ENCODE measurements at regions not wholly inside any gene's neighbourhood (a gene's known extent, or its start where the extent isn't known, plus 50 kb on each side); places are given as distances from the start of the nearest gene placed in this dataset.
"Not testable (repeated sequence)": the region's sequence is repeated elsewhere in the genome, so short reads cannot be mapped to it uniquely, and the experiment has no call there.

DNA sequence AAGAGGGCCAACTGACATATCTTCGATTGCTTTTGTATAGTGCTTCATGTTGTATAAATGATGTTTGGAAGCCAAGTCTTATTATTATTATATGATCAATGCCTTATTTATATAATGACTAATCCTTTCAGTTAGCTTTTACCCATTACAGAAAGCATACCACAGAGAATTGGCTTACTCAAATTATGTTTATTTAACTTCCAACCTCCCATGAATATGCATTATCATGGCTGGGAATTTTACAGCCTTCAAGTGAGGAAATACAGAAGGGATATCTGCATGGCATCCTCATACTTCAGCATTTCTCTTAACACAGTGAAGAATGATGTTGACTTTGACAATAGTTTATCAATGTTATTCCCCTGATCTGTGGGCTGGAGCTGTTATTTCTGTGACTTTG, 225.9 kb upstream of the GAP43 start:
- DNase-seq: no peak

DNA sequence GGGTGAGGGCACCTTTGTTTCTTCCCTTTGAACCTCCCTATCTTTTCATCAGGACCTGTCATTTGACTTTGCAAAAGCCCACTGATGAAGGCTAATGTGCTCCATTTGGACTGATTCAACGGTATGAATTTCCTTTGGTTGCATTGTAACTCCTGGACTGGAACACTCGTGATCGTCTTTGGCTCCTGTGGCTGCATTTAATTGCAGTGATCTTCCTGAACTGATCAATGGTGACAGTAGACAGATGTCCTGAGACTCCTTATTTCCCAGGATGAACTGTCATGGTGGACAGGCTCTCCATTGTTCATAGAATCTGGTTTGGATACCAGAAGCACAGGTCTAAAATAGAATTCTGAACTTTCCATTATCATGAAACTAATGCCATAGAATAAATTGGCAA, 224.8 kb upstream of the GAP43 start:
- no peak for DNase-seq

DNA sequence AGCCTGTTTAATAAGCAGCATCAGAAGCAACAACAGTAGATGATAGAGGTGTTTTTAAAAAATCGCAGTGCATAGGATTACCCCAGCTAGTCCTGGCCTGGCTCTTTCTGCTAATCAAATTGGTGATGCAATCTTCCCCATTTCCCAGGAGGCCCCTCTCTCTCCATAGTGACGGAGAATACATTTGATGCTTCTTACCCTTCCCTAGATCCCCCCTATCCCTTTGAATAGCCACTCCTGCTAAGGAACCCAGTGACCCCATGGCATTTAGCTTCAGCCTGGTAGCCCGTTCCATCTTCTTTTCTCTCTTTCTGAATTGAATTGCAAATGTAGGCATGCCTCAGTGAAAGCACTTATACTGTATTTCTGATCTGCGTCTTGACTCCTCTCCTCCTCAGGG, 223.6 kb upstream of the GAP43 start:
- no peak for DNase-seq

DNA sequence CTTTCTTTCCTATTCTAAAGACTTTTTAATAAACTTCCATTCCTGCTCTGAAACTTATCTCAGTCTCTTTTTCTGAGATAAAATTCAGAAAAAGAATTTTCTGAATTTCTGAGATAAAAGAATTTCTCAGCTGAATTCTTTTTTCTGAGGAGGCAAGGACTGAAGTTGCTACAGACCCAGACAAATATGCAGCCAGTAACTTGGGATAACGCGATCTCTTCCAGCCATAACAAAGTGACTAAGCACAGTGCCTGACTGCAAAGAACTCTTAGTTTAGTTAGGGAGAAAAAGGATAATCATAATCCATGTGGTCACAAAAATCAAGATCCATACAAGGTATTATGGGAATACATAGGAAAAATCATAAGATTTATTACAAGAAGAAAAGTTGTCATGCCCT, 222.0 kb upstream of the GAP43 start:
- DNase-seq: no peak

DNA sequence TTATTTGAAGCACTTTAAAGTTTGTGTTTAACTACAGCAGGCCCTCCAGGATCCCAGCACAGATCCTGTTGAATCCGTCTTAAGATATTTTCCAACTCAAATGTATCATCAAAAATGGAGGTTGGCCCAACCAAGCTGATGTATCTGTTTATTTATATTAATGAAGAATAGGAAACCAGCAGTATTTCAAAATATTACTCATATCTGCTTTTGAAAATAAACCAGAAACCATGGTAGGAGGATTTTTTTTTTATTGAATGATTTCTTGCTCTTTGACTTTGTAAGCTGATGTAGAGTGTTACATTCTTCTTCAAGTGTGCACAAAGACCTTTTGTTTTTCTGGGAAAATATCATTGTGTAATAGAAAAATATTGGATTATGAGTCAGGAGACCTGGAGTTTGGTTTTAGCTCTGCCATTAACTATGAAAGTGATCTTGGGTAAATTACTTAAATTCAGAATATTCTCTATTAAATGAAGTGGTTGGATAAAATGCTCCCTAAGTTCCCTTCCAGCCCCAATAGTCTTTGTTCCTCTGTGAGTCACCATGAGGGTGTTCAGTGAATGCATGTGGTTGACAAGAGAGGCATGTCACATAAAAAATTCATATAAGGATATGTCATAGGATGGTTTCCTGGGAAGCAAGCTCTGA, 221.3 kb upstream of the GAP43 start:
- no peak for DNase-seq

DNA sequence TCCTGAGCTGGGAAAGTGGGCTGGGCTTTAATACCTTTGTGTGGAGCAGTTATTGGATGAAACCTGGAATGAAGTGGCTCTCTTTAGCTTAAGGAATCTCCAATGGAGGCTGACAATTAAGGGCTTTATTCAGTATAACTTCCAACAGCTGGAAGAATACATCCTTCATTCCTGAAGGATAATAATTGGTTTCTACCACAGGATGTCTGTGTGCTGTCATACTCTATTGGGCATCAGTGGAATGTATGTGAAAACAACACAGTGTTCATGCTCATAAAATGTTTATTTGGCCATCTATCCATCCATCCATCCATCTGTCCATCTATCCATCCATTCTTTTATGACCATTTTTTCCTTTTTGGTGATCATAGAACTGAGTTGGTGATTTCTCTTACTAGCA, 220.7 kb upstream of the GAP43 start:
- no peak for DNase-seq

DNA sequence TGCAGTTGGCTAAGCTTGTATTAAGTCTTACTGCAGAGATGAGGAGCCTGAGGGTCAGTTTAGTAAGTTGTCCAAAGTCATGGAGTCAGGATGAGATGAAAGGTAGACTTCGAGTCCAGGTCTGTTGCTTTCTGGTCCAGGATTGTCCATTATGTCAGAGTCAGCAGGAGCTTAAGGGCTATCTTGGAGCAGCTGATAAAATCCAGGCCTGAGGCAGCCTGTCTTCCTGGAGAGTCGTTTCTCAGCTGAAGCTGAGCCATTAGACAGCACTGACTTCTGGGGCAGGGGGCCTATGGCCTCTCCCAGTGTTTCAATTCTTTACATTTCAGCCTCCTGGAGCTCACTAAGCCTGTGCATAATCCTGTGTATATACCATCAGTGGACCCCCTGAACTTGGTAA, 219.5 kb upstream of the GAP43 start:
- DNase-seq: no peak

DNA sequence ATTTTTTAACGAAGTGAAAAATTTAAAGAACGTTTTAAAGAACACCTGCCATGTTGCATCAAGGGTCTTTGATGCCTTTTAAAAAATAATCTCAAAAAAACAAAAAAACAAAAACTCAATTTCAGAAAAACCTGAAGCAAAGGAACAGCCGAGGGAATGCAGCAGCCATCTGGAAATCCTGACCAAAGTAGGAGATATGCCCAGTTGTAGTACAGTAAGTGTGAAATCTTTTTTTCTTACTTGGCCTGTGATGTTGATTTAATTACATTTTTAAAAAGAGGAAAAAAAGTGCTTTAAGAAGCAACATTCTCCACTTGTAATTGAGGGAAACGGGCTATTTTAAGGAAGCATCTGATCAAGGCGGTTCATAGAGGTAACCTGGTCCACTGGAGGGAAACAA, 213.7 kb upstream of the GAP43 start:
- no peak for DNase-seq

DNA sequence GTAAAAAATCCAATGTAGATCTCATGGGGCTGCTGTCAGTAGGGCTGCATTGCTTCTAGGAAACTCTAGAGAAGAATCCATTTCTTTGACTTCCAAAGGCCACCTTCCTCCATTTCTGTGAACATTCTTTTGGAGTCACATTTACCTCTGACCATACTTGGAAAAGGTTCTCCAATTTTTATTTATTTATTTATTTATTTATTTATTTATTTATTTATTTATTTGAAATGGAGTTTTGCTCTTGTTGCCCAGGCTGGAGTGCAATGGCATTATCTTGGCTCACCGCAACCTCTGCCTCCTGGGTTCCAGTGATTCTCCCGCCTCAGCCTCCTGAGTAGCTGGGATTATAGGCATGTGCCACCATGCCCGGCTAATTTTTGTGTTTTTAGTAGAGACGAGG, 208.7 kb upstream of the GAP43 start:
- not testable (repeated sequence) for DNase-seq

DNA sequence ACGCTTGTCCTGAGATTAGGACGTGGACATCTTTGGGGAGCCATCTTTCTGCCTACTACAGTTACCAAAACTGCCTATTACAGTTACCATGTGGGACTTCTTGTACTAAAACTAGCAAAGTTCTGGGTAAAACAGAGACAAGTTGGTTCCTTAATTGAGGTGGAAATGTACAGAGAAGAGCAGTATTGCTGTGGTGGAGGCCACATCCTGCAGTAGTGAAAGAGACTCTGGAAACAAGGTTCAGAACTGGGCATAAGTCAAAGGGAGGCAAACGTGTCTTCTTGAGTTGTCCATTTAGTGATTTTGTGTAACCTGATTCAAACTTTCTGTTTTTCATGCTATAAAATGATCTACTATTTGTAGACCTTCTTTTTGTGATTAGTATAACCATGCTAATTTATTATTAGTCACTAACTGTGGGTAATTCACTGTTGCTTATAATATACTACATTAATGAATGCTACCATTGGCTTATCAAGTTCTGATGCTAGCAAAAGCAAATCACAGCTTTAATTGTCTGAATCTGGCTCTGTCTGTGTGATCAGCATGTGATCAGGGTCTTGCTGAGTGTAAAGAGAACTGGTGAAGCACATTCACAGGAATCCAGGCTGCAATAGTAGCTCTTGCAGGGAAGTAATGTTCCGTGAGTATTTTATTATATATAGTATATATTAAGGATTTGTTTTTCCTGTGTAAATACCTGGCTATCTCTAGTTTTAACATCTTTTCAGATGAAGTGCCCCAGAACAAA, 207.9 kb upstream of the GAP43 start:
- DNase-seq: no peak

DNA sequence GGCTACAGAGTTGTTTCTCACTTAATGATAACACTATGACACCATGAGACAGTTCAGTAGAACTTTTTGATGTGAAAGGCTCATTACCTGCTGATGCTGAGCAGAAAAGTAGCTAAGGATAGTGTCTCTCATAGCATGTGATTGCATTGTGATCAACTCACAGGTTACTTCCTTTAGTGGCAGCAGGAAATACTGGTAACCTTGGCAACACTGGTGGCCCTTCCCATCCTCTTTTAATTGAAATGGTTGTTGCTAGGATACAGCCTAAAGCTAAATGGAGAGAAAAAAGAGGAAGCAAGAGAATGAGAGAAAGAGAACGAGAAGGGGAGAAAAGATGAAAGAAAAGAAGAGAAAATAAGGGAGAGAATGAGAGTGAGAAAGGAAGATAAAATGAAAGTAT, 204.7 kb upstream of the GAP43 start:
- DNase-seq: no peak

DNA sequence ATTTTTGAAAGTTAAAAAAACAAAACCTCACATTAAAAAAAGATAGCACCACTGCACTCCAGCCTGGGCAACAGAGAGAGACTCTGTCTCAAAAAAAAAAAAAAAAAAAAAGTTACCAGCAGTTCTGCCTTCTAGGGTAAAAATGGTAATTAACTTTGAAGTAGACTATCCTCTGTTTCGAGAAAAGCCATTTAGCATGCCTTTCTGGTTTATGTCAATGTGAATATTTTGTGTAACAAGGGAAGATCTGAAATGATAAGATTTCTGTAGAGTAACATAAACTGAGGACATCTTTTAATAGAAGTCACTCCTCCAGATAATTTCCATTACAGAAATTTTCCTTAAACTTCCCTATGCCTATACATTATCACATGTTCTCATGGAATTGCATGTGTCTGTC, 203.2 kb upstream of the GAP43 start:
- no peak for DNase-seq

DNA sequence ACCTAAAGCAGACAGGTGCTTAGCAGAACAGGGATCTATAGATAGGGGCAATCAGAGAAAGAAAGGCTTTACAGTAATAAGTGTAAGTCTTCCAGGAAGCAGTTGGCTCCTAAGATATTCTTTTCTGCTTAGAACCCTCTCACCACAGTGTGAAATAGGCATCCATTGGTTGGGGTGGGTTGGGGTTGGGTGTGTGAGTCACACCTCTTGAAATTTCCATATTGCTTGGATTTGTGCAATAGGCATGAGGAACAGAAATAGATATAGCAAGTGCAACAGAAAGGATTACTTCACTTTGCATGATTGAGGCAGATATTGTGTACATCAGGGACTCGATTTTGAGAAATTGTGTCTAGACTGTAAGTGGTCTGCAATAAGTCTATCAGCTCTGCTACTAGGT, 200.1 kb upstream of the GAP43 start:
- DNase-seq: no peak

DNA sequence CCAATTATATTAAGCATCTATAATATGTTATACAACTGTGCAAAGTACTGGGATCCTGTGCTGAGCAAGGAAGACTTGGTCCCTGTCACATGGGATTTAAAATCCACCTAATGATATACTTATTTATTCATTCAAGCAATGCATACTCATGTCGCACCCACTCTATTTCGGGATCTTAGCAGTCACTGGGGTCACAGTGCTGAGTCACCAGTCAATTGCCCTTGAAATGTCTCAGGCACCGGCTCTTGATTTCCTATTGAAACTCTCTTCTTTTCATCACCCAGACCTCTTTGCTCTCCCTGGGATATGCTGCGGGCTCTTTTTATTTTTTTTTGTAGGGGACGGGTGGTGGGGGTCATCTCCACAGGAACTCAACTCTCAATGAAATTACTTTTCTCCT, 194.5 kb upstream of the GAP43 start:
- DNase-seq: no peak

DNA sequence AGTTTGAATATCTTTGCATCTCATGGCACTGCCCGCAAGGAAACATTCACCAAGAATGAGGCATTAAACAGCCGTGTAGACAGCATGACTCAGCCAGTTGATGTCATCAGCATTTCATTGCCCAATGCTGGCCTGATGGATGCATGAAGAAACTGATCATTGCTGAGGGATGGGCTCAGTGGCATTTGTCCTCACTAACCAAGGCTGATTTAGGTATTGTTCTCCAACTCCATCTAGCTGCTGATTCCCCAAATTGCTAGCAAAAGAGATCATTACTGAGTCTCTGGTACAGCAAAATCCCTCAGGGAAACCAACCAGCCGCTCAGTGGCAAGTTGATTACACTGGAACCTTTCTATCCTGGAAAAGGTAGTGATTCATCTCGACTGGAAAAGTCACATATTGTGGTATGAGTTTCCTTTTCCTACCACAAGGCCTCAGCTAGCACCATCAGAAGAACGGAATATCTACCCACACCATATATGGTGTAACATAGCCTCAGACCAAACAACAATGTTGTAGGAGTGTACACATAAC, 186.5 kb upstream of the GAP43 start:
- DNase-seq: no peak

DNA sequence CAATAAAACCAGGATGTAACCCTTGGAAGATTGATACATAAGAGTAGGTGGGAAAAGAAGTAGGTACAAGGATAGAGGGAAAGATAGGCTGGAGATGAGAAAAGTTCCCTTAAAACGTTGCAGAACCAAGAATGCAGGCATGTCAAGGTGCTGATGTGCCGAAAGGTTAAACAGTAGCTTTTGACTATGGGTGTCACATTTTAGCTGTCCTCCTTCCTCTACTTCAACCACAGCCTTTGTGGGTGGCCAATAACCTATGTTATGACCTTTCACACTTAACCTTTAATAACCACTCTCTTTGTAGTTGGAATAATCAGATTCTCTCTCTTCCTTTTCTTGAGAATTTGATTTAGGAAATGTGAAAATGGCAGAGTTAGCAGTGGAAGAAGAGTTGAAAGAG, 184.5 kb upstream of the GAP43 start:
- no peak for DNase-seq

DNA sequence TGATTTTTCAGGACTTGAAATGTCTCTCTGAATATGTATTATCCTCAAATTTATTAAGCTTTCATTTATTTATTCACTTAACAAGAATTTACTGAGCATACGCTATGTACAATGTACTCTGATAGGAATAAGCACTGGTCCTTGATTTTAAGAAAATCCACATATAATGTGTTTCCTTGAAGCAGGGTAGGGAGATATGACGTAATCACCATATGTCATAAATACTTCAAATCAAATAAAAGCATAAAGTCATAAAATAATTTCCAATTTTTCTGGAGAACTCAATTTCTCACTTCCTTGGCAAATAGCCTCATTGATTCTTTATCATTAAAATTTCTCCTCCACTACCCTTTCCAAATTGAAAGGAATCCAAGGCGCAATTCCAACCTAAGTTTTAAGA, 177.8 kb upstream of the GAP43 start:
- DNase-seq: no peak

DNA sequence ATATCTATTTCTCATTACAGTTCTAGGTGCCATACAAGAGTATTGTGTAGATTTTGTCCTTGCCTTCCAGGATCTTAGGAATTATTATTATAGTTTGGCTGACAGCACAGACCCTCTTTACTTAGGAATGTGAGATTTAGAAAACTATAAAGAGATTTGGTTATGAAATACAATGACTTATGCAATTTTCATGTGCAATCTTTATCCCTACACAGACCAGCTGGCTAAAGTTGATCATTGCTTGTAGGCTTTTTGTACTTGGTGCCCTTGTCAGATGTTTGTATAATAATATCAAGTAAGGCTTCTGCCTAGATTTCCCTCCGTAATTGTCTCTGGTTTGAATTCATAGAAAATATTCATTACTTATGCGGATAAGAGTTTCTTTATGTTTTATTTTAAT, 174.5 kb upstream of the GAP43 start:
- no peak for DNase-seq

DNA sequence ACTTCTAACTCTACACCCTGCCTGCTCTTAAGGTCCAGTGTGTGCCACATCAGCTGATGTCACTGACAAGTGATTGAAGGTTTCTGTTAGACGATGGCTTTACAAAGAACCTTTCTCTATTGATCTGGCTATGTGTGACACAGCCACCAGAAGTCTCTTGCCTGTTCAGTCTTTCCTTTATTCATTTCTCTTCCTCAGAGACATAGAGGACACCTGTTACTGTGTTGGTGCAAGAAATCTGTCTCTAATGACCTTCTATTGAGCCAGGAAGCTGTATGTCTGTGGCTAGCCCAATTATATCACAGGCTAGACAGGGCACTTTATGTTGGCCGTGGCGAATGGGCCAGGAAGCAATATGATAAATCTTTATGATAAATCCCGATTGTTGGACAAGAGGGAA, 173.3 kb upstream of the GAP43 start:
- DNase-seq: no peak

DNA sequence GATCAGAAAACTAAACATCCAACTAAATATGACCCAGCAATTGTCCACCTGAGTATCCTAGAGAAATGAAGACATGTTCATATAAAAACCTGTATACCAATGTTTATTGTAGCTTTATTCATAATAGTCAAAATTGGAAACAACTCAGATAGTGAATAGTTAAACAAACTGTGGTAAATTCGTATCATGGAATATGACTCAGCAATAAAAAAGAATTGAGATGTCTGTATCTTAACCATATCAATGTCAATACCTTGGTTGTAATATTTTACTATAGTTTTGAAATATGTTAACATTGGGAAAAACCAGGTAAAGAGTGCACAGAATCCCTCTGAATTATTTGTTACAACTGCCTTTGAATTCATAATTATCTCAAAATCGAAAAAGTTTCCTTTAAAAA, 159.3 kb upstream of the GAP43 start:
- no peak for DNase-seq

DNA sequence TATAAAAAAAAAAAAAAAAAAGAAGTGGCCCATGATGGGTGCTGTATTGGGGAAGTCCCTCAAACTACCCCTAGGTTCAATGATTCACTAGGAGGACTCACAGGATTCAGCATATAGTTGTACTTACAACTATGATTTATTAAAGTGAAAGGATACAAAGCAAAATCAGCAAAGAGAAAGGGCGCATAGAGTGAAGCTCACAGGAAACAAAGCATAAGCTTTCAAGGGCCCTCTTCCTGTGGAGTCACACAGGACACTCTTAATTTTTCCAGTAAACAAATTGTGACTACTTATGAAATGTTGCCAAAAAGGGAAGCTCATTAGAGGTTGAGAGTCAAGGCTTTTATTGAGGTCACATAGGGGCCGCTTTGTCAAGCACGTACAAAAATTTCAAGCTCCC, 153.7 kb upstream of the GAP43 start:
- DNase-seq: no peak

DNA sequence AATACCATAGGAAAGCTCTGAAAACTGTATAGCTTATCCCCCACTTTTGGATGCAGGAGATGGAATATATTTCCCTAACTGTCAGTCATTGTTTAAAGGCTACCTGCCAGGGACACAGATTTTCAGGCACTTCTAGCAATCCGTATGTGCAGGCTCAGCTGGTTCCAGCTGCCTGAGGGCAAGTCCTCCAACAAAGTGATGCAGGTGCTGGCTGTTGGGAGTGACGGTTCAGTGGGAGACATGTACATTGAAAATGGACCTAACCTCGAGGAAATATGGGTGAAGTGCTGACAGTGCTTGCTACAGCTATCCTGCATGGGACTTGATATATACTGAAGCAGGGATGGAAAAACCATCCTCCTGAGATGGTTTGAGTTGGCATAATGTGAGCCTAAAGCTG, 153.1 kb upstream of the GAP43 start:
- no peak for DNase-seq

DNA sequence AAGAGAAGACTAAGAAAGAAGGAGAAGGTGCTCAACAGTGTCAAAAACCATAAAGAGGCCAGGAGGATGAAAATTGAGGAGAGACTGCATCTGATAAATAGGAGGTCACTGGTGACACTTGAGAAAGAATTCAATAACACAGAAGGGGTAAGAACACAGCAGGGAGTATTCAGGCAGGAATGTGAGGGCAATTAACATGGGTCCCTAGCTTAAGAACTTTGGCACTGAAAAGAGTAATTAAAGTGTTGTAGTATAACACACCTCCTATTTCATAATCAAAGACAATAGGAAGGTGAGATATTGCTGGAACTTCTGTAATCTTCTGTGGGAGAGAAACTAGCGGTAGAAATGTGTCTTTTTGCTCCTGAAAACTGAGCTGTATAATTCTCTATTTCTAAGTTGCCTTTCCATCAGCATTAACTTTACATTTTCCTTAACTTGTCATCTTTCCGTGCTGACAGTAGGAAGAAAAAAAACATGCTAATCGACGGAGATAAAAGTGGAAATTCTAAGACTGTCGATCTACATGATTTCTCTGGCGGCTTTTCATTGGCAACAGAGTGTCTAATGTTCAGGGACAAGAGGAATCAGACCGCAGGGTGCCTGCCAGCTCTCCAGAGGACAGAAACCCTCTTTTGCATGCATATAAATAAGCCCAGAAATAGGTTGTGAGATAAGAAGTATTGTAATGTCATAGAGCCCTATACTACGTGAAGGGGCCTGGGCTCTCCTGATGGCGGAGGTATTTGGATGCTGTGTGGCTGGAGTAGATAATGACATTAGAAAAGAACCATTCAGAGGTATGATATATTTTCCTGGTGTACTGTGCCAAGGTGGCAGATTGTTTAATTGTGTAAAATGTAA, 147.9 kb upstream of the GAP43 start:
- DNase-seq: no peak

DNA sequence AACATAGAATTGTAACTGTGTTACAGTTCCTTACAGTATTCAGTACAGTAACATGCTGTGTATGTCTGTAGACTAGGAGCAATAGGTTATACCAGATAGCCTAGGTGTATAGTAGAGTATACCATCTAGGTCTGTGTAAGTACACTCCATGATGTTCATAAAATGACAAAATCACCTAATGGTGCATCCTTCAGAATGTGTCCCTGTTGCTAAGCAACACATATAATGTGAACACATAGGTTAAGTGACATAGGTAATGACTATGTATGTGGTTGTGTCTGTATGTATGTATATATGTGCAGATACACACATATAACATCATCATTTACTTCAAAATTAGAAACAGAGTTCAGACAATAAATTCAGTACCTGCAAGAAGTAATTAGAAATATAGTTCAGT, 146.8 kb upstream of the GAP43 start:
- DNase-seq: no peak
